Sigmoid colon (tissue), 4 donors: ENCODE measurements at regions not wholly inside any gene's neighbourhood (a gene's known extent, or its start where the extent isn't known, plus 50 kb on each side); places are given as distances from the start of the nearest gene placed in this dataset.

Experiments
- EP300 ChIP-seq, 4 donors: sonication (generic); formaldehyde crosslinking; IDR thresholded peaks; one replicate each; pipeline ENCODE4 v1.6.1; 2017; ENCODE audit warnings: antibody characterized with exemption in 4 of 4
- POLR2A ChIP-seq, 2 donors: fragments of 450-650 bp; IDR thresholded peaks; one replicate each; pipeline ENCODE4 v1.6.1; 2016; ENCODE audit warnings: antibody characterized with exemption in 2 of 2, mild to moderate bottlenecking in 2 of 2, moderate library complexity in 2 of 2
- POLR2AphosphoS5 ChIP-seq, 4 donors: sonication (generic); formaldehyde crosslinking; IDR thresholded peaks; one replicate each; pipeline ENCODE4 v1.6.1; 2017; ENCODE audit warnings: antibody characterized with exemption in 4 of 4
- TF ChIP-seq, protein P1 (sequence below), 4 experiments: fragments of 450-650 bp in 3 of 4; fragments of 200-600 bp in 1 of 4; IDR thresholded peaks; one replicate each; pipeline ENCODE4 v1.5.1; 2016 to 2019; ENCODE audit warnings: antibody characterized with exemption in 4 of 4, mild to moderate bottlenecking in 3 of 4, moderate library complexity in 2 of 4

DNA sequence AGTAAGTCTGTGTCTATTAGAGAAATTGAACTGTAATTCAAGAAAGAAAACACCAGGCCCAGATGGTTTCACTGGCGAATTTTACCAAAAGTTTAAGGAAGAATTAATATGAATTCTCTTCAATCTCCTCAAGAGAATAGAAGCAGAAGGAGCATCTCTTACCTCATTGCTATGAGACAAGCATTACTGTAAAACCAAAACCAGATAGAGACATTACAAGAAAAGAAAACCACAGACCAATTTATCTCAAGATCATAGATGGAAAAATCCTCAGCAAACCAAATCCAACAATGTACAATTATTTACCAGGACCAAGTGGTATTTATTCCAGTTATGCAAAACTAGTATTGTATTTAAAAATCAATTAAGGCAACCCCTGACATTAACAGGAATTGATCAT is 160.6 kb downstream of the LIPI start:
- TF ChIP-seq POLR2A (IDR thresholded peaks at IDR 0.05): no peak
- TF ChIP-seq POLR2AphosphoS5 (IDR thresholded peaks at IDR 0.05): no peak
- TF ChIP-seq, protein P1, sequence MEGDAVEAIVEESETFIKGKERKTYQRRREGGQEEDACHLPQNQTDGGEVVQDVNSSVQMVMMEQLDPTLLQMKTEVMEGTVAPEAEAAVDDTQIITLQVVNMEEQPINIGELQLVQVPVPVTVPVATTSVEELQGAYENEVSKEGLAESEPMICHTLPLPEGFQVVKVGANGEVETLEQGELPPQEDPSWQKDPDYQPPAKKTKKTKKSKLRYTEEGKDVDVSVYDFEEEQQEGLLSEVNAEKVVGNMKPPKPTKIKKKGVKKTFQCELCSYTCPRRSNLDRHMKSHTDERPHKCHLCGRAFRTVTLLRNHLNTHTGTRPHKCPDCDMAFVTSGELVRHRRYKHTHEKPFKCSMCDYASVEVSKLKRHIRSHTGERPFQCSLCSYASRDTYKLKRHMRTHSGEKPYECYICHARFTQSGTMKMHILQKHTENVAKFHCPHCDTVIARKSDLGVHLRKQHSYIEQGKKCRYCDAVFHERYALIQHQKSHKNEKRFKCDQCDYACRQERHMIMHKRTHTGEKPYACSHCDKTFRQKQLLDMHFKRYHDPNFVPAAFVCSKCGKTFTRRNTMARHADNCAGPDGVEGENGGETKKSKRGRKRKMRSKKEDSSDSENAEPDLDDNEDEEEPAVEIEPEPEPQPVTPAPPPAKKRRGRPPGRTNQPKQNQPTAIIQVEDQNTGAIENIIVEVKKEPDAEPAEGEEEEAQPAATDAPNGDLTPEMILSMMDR (IDR thresholded peaks at IDR 0.05): no peak
- no peak for TF ChIP-seq EP300 (IDR thresholded peaks at IDR 0.05)
